Neuronal stem cell (in vitro differentiated cells): ENCODE measurements at regions not wholly inside any gene's neighbourhood (a gene's known extent, or its start where the extent isn't known, plus 50 kb on each side); places are given as distances from the start of the nearest gene placed in this dataset.

Source experiments
- DNase-seq: peaks from one replicate; pipeline ENCODE4 v3.0.0-alpha.2; 2013; ENCODE audit warnings: low spot score
- H2AFZ ChIP-seq: one replicate; pipeline ENCODE4 v1.6.1; 2013; ENCODE audit warnings: mild to moderate bottlenecking, low read length, inconsistent platforms
- H2AK5ac ChIP-seq: 2 replicates; pipeline ENCODE4 v1.6.1; 2013; ENCODE audit warnings: low read depth, mild to moderate bottlenecking, inconsistent platforms, low read length, moderate library complexity, mixed read lengths
- H2BK120ac ChIP-seq: 2 replicates; pipeline ENCODE4 v1.6.1; 2013; ENCODE audit warnings: low read depth, mild to moderate bottlenecking, inconsistent platforms, low read length, moderate library complexity, mixed read lengths
- H2BK12ac ChIP-seq: one replicate; pipeline ENCODE4 v1.6.1; 2013; ENCODE audit warnings: low read length, inconsistent platforms
- H2BK15ac ChIP-seq: 2 replicates; pipeline ENCODE4 v1.6.1; 2013; ENCODE audit warnings: mild to moderate bottlenecking, low read length, inconsistent platforms, mixed read lengths
- H2BK5ac ChIP-seq: one replicate; pipeline ENCODE4 v1.6.1; 2013; ENCODE audit warnings: inconsistent platforms, mild to moderate bottlenecking, low read length, moderate library complexity
- H3K14ac ChIP-seq: one replicate; pipeline ENCODE4 v1.6.1; 2013; ENCODE audit warnings: low read length, inconsistent platforms
- H3K18ac ChIP-seq: 2 replicates; pipeline ENCODE4 v1.6.1; 2013; ENCODE audit warnings: low read length, inconsistent platforms
- H3K23ac ChIP-seq: 2 replicates; pipeline ENCODE4 v1.6.1; 2013; ENCODE audit warnings: low read depth, mild to moderate bottlenecking, mixed read lengths, low read length, inconsistent platforms; ENCODE audit not compliant: poor library complexity
- H3K27ac ChIP-seq: replicated peaks from 3 replicates; pipeline ENCODE4 v1.5.1; 2013; ENCODE audit warnings: low read length, inconsistent platforms
- H3K27me3 ChIP-seq, 3 experiments: 2 replicates each; pipeline ENCODE4 v1.6.1; 2013; ENCODE audit warnings: low read length in 3 of 3, mild to moderate bottlenecking in 2 of 3, inconsistent platforms in 1 of 3, low read depth in 1 of 3, mixed read lengths in 1 of 3, moderate library complexity in 1 of 3; ENCODE audit not compliant: control insufficient read depth in 3 of 3, insufficient read depth in 3 of 3
- H3K36me3 ChIP-seq, 2 donors: replicated peaks in 1 of 2; 2 replicates each; pipeline ENCODE4 v1.6.1; 2013; ENCODE audit warnings: low read length in 2 of 2; ENCODE audit not compliant: control insufficient read depth in 2 of 2, insufficient read depth in 2 of 2
- H3K4ac ChIP-seq: 2 replicates; pipeline ENCODE4 v1.6.1; 2013; ENCODE audit warnings: inconsistent platforms, mild to moderate bottlenecking, low read length, moderate library complexity
- H3K4me1 ChIP-seq, 2 donors: 1 replicate in 1 of 2; 2 replicates in 1 of 2; pipeline ENCODE4 v1.6.1; 2013; ENCODE audit warnings: low read length in 2 of 2, low read depth in 1 of 2; ENCODE audit not compliant: control insufficient read depth in 2 of 2, insufficient read depth in 1 of 2
- H3K4me2 ChIP-seq: one replicate; pipeline ENCODE4 v1.6.1; 2013; ENCODE audit warnings: mild to moderate bottlenecking, low read length, inconsistent platforms; ENCODE audit not compliant: insufficient read depth, poor library complexity, severe bottlenecking
- H3K4me3 ChIP-seq, 2 donors: 2 replicates each; pipeline ENCODE4 v1.5.1; 2013; ENCODE audit warnings: low read length in 2 of 2, mild to moderate bottlenecking in 2 of 2, inconsistent platforms in 1 of 2, moderate library complexity in 1 of 2
- H3K79me1 ChIP-seq: one replicate; pipeline ENCODE4 v1.6.1; 2013; ENCODE audit warnings: low read depth, mild to moderate bottlenecking, inconsistent platforms, low read length, moderate library complexity
- H3K9ac ChIP-seq: one replicate; pipeline ENCODE4 v1.6.1; 2013; ENCODE audit warnings: mild to moderate bottlenecking, low read depth, low read length, inconsistent platforms; ENCODE audit not compliant: poor library complexity
- H3K9me3 ChIP-seq, 2 donors: replicated peaks in 1 of 2; 2 replicates each; pipeline versions ENCODE3 to v1.6.1; 2013; ENCODE audit warnings: low read length in 2 of 2, mild to moderate bottlenecking in 2 of 2, inconsistent platforms in 1 of 2, low read depth in 1 of 2, mixed read lengths in 1 of 2, moderate library complexity in 1 of 2; ENCODE audit not compliant: control insufficient read depth in 2 of 2, insufficient read depth in 1 of 2
- H4K8ac ChIP-seq: one replicate; pipeline ENCODE4 v1.6.1; 2013; ENCODE audit warnings: low read depth, mild to moderate bottlenecking, inconsistent platforms, low read length, moderate library complexity
- H4K91ac ChIP-seq: one replicate; pipeline ENCODE4 v1.6.1; 2013; ENCODE audit warnings: low read length, low read depth, mild to moderate bottlenecking, inconsistent platforms; ENCODE audit not compliant: poor library complexity
- WGBS, 2 donors: extraction: QIAGEN DNeasy Blood & Tissue Kit; methylation state at CpG; one replicate each; pipeline ENCODE4 v1.1.7; 2013; ENCODE audit warnings: missing lambda C conversion rate in 2 of 2, mixed read lengths in 1 of 2; ENCODE audit not compliant: insufficient read length in 2 of 2, insufficient replicate concordance in 1 of 2; ENCODE audit errors: extremely low coverage in 2 of 2; 5-methylcytosine and 5-hydroxymethylcytosine counted together

DNA sequence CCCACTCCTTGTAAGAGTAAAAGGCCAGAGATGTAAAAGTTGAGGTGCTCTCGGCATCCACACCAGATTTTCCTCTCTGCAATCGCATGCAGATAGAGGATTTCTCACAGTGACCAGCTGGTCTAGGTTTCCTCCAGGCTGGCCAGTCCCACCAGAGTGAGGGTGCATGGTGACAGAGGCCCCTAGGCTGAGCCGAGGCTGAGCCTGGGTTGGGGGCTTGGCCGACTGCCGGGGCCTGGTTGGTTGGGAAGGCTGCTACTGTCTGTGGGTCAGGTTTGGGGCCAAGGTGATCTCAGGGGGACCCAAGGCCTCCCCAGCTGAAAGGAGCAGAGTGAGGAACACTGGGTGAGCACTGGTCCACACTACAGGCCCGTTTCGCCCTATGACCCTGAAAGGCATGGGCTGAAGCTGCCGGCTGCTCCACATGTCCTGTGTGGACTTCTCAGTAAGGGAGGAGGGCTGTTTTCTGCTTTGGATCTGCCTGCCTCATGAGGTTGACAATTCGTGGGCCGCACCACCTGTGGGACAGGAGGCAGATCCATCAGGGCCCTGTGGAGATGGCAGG lies 400.8 kb upstream of the IRX4 start:
- Histone ChIP-seq H3K23ac (no peak overlapping the region), H3K27me3 (no peaks in the 10 kb centered on the region), H2BK5ac (no peak overlapping the region), H2AFZ (no peak overlapping the region), H3K14ac (no peak overlapping the region), H3K4ac (no peak overlapping the region), H3K18ac (peak overlapping the region; percentile 30), H3K9me3 (no peaks in the 10 kb centered on the region), H3K4me3 (peak overlapping the region in 1 of 2 donors; percentile 38), H3K4me1 (peaks cover 0 to 9% of the 10 kb centered on the region in 2 donors), H2BK12ac (peak overlapping the region; percentile 85), H2AK5ac (peak overlapping the region; percentile 33), H3K36me3 (no peaks in the 10 kb centered on the region), H4K91ac (no peak overlapping the region), H3K9ac (no peak overlapping the region), H3K79me1 (no peaks in the 10 kb centered on the region), H2BK15ac (peak overlapping the region; percentile 12), H3K4me2 (no peak overlapping the region), H2BK120ac (no peak overlapping the region), H4K8ac (peak overlapping the region; percentile 44), H3K27ac (no peak overlapping the region)
- no CpG with 5 or more reads among the region's 10 CpGs for WGBS, 2 donors
- no peak for DNase-seq

GRCh38 chr5:2282893-2283292 lies 400.2 kb upstream of the IRX4 start:
- DNase-seq = no peak
- no CpG with 5 or more reads among the region's 7 CpGs for WGBS, 2 donors
- Histone ChIP-seq H3K27ac (no peak overlapping the region), H3K4me3 (no peak overlapping the region), H2AK5ac (no peak overlapping the region), H3K9me3 (no peaks in the 10 kb centered on the region), H2BK120ac (no peak overlapping the region), H3K4me2 (no peak overlapping the region), H3K9ac (no peak overlapping the region), H2BK12ac (no peak overlapping the region), H3K79me1 (no peaks in the 10 kb centered on the region), H3K4me1 (peaks cover 0 to 9% of the 10 kb centered on the region in 2 donors), H4K91ac (no peak overlapping the region), H3K18ac (no peak overlapping the region), H2AFZ (no peak overlapping the region), H2BK5ac (no peak overlapping the region), H3K14ac (no peak overlapping the region), H3K27me3 (no peaks in the 10 kb centered on the region), H3K36me3 (no peaks in the 10 kb centered on the region), H3K4ac (no peak overlapping the region), H2BK15ac (no peak overlapping the region), H3K23ac (no peak overlapping the region), H4K8ac (no peak overlapping the region)

GRCh38 chr5:2282034-2282690 lies 399.4 kb upstream of the IRX4 start:
- peak overlapping the region; percentile 1 for H3K18ac ChIP-seq
- no peak overlapping the region for H2BK15ac ChIP-seq
- no peak overlapping the region for H3K27ac ChIP-seq
- no peaks in the 10 kb centered on the region for H3K79me1 ChIP-seq
- H3K27me3 ChIP-seq = no peaks in the 10 kb centered on the region
- peak overlapping the region; percentile 12 for H3K23ac ChIP-seq
- H3K4me3 ChIP-seq = peak overlapping the region in 1 of 2 donors; percentile 41
- peaks cover 0 to 9% of the 10 kb centered on the region in 2 donors for H3K4me1 ChIP-seq
- no peak overlapping the region for H3K4ac ChIP-seq
- H3K9me3 ChIP-seq = no peaks in the 10 kb centered on the region
- no peaks in the 10 kb centered on the region for H3K36me3 ChIP-seq
- no peak overlapping the region for H2AK5ac ChIP-seq
- no peak overlapping the region for H3K4me2 ChIP-seq
- no peak overlapping the region for H2BK120ac ChIP-seq
- no peak overlapping the region for H3K9ac ChIP-seq
- H2BK5ac ChIP-seq = no peak overlapping the region
- H2AFZ ChIP-seq = no peak overlapping the region
- H4K8ac ChIP-seq = no peak overlapping the region
- H3K14ac ChIP-seq = no peak overlapping the region
- no CpG with 5 or more reads among the region's 11 CpGs for WGBS, 2 donors
- DNase-seq = no peak
- no peak overlapping the region for H4K91ac ChIP-seq
- peak overlapping the region; percentile 26 for H2BK12ac ChIP-seq

DNA sequence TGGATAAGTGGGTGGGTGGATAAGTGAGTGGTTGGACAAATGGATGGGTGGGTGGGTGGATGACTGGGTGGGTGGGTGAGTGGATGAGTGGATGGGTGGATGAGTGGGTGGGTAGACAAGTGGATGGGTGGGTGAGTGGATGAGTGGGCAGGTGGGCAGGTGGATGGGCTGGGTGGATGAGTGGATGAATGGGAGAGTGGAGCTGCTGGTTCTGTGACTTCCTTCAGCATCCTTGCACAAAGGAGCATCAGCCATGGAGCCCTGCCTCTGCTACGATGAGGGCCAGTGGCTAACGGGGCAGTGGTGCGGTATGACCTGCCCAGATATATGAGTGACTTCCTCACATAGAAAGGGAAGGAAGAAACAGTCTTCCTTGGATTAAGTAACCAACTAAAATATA lies 398.7 kb upstream of the IRX4 start:
- Histone ChIP-seq H4K91ac (no peak overlapping the region), H4K8ac (no peak overlapping the region), H3K27me3 (no peaks in the 10 kb centered on the region), H3K4me1 (peaks cover 0 to 9% of the 10 kb centered on the region in 2 donors), H2AFZ (no peak overlapping the region), H3K4me2 (no peak overlapping the region), H3K18ac (peak overlapping the region; percentile 54), H2BK120ac (no peak overlapping the region), H2BK12ac (no peak overlapping the region), H2BK15ac (no peak overlapping the region), H3K4ac (no peak overlapping the region), H2AK5ac (no peak overlapping the region), H3K9me3 (no peaks in the 10 kb centered on the region), H3K23ac (no peak overlapping the region), H3K36me3 (no peaks in the 10 kb centered on the region), H3K14ac (no peak overlapping the region), H3K4me3 (no peak overlapping the region), H3K9ac (no peak overlapping the region), H2BK5ac (no peak overlapping the region), H3K79me1 (no peaks in the 10 kb centered on the region), H3K27ac (no peak overlapping the region)
- no CpG with 5 or more reads among the region's 3 CpGs for WGBS, 2 donors
- no peak for DNase-seq
